AG04449 (cell line): ENCODE measurements at regions not wholly inside any gene's neighbourhood (a gene's known extent, or its start where the extent isn't known, plus 50 kb on each side); places are given as distances from the start of the nearest gene placed in this dataset.

Experiments used
- CTCF ChIA-PET: fragments of 350-600 bp; formaldehyde crosslinking; extraction: SDS; loops from one replicate; lab custom pipeline; 2021; ENCODE audit warnings: antibody characterized with exemption; lab: Yijun Ruan, JAX
- POLR2A ChIA-PET: fragments of 400-600, 350-600 bp; formaldehyde crosslinking; extraction: SDS; loops from one replicate; lab custom pipeline; 2020; ENCODE audit warnings: antibody characterized with exemption, inconsistent platforms; lab: Yijun Ruan, JAX
- DNase-seq: peaks from one replicate; pipeline ENCODE4 v3.0.0-alpha.2; 2010; ENCODE audit warnings: low read depth, low spot score
- H3K4me3 ChIP-seq: 2 replicates; pipeline ENCODE4 v1.5.1; 2011; ENCODE audit warnings: low read depth, mild to moderate bottlenecking, control low read depth, low read length
- CTCF ChIP-seq: IDR thresholded peaks from one replicate; pipeline ENCODE4 v1.5.1; 2011; ENCODE audit warnings: mild to moderate bottlenecking, moderate library complexity, low read length, control low read depth, inconsistent platforms; ENCODE audit not compliant: insufficient read depth; ENCODE audit errors: missing control alignments

GRCh38 chr13:109454167-109454917, 332.0 kb downstream of the IRS2 start:
- no peak overlapping the region for H3K4me3 ChIP-seq
- CTCF ChIA-PET, result no interaction called here
- no peak for TF ChIP-seq CTCF
- POLR2A ChIA-PET, result interaction anchor here (0.6 kb wide), 1 partner anchor 791 kb away, joined by 3 read pairs; no protein-coding TSS in a partner anchor
- DNase-seq, result peak; percentile 16

GRCh38 chr13:109451726-109452125, 334.7 kb downstream of the IRS2 start:
- no peak overlapping the region for H3K4me3 ChIP-seq
- DNase-seq, result no peak
- POLR2A ChIA-PET, result no interaction called here
- CTCF ChIA-PET, result interaction anchor here (1.1 kb wide), 1 partner anchor 10 kb away, joined by 3 read pairs; no protein-coding TSS in a partner anchor
- TF ChIP-seq CTCF, result no peak

- TF ChIP-seq CTCF, result no peak
- no peak overlapping the region for H3K4me3 ChIP-seq
- CTCF ChIA-PET, result no interaction called here
- DNase-seq, result no peak
- POLR2A ChIA-PET, result no interaction called here
Observed at GRCh38 chr13:109448629-109449028, 337.8 kb downstream of the IRS2 start.

- ChIA-PET CTCF (no interaction called here), POLR2A (no interaction called here)
- TF ChIP-seq CTCF, result no peak
- H3K4me3 ChIP-seq, result no peak overlapping the region
- no peak for DNase-seq
Observed at GRCh38 chr13:109447667-109448066, 338.7 kb downstream of the IRS2 start.

GRCh38 chr13:109440320-109440719, 346.1 kb downstream of the IRS2 start:
- ChIA-PET CTCF (no interaction called here), POLR2A (no interaction called here)
- TF ChIP-seq CTCF, result no peak
- H3K4me3 ChIP-seq, result no peak overlapping the region
- DNase-seq, result no peak

- TF ChIP-seq CTCF, result no peak
- DNase-seq, result no peak
- H3K4me3 ChIP-seq, result no peak overlapping the region
- POLR2A ChIA-PET, result no interaction called here
- CTCF ChIA-PET, result no interaction called here
Observed at GRCh38 chr13:109439813-109440212, 346.6 kb downstream of the IRS2 start.
